ENCODE measurements at regions not wholly inside any gene's neighbourhood (a gene's known extent, or its start where the extent isn't known, plus 50 kb on each side); places are given as distances from the start of the nearest gene placed in this dataset.

DNA sequence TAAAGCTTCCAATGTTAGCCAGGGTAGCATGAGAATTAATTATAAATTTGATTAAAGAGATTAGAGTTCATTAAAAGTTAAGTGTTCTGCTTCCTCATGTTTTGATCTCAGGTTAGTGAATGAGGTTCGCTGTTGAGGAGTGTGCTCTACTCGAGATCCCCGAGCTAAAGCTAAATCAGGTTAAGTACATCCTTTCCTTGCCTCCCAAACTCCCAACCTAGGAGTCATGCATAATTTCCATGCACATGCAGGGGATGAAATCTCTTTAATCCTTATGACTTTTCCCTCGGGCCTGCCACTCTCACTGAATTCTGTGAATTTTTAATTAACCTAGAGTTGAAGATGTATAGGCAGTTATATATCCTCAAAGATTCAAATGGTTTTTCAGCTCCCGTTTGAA, 156.1 kb upstream of the NCK2 start:
- Mint-ChIP-seq H3K27me3 (no peaks in the 10 kb centered on the region), H3K9me3 (ENCODE audit: low read depth) (peaks cover 11% of the 10 kb centered on the region), H3K4me3 (no peak overlapping the region), H3K27ac (no peak overlapping the region), H3K36me3 (peaks cover 10% of the 10 kb centered on the region), H3K4me1 (peaks cover 9% of the 10 kb centered on the region)
- DNase-seq (no peak), ATAC-seq (no peak)
- CTCF ChIA-PET = no interaction called here

DNA sequence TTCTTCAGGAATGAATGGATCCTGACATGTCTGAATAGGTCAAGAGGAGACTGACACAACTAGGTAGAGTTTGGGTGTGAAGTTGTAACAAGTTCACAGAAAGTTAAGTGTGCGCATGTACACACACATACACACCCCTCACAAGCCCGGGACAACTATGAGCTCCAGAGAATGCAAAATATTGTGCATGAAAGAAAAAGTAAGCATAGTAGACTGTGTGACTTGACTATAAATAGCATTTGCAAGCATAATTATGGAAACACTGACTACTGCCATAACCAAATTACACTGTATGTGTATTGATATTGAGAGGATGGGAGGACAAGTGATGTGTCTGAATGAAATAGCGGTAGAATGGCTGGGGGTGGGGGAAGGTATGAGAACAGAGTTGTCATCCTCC, 157.1 kb upstream of the NCK2 start:
- H3K27me3 Mint-ChIP-seq = no peaks in the 10 kb centered on the region
- ATAC-seq = no peak
- no peak overlapping the region for H3K27ac Mint-ChIP-seq
- H3K36me3 Mint-ChIP-seq = peaks cover 10% of the 10 kb centered on the region
- H3K4me3 Mint-ChIP-seq = no peak overlapping the region
- CTCF ChIA-PET = no interaction called here
- no peak for DNase-seq
- H3K4me1 Mint-ChIP-seq = peaks cover 9% of the 10 kb centered on the region
- peaks cover 11% of the 10 kb centered on the region for H3K9me3 Mint-ChIP-seq (ENCODE audit: low read depth)

DNA sequence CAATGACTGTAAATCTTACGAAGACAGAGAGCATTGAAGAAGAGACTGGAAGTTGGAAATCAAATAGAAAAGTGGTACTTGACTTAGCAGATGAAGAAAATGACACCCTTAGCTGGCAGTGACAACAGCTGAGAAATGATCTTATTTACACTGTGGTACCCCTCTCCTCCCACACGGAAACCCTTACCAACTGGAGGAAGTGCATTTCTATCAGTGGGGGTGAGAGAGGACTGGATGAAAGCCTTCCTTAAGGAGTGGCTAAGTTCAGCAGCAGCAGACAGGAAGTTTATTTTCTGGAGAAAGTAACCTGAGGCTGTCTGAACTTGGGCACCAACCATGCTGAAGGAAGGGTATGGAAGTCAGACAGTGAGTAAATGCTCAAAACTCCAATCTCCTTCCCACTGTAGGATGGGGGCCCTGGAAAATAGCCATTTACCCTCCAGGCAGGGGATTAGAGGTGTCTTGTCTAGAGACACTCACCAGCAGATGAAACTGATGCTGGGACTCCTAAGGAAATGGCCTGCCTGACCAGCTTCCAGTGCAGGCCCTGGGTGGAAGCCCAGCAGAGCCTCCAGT, 160.2 kb upstream of the NCK2 start:
- ATAC-seq (no peak), DNase-seq (no peak)
- H3K9me3 Mint-ChIP-seq (ENCODE audit: low read depth) = peaks cover 8% of the 10 kb centered on the region
- CTCF ChIA-PET = no interaction called here
- H3K4me1 Mint-ChIP-seq = peaks cover 6% of the 10 kb centered on the region
- H3K27me3 Mint-ChIP-seq = no peaks in the 10 kb centered on the region
- H3K4me3 Mint-ChIP-seq = no peak overlapping the region
- H3K36me3 Mint-ChIP-seq = peaks cover 9% of the 10 kb centered on the region
- no peak overlapping the region for H3K27ac Mint-ChIP-seq

DNA sequence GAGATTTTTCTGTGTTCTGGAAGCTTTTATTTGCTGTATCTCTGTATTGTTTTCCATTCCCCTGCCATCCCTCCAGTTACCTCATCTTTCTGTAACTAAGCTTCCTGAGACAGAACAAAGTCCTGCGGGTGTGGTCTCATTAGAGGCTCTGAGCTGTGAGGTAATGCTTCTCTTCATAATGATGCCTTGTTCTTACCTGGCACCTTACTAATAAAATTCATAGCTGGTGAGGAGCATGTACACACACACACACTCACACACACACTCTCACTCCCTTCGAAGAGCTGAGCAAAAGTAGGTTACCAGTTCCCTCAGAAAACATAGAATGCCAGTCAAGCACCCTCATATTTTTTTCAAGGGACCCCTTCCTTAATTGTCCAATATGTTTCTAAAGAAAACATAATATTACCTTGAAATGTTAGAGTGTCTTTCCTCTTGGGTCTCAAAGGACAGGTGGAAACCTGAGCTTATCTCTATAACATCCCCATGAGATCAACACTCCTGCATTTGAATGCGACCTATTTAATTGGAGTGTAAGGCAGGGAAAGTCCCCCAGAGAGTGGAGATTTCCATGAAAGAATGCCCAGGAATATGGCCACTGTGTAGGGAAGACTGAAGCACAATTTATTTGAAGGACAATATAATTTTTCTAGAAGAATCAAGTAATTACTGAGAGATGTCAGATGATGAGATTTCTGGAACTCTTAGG, 161.6 kb upstream of the NCK2 start:
- ATAC-seq (no peak), DNase-seq (no peak)
- H3K4me3 Mint-ChIP-seq = no peak overlapping the region
- H3K27me3 Mint-ChIP-seq = no peaks in the 10 kb centered on the region
- peaks cover 5% of the 10 kb centered on the region for H3K9me3 Mint-ChIP-seq (ENCODE audit: low read depth)
- peaks cover 6% of the 10 kb centered on the region for H3K4me1 Mint-ChIP-seq
- CTCF ChIA-PET = interaction anchor here (1.3 kb wide), 1 partner anchor 9 kb away, joined by 3 read pairs; no protein-coding TSS in a partner anchor
- no peak overlapping the region for H3K27ac Mint-ChIP-seq
- peaks cover 2% of the 10 kb centered on the region for H3K36me3 Mint-ChIP-seq

DNA sequence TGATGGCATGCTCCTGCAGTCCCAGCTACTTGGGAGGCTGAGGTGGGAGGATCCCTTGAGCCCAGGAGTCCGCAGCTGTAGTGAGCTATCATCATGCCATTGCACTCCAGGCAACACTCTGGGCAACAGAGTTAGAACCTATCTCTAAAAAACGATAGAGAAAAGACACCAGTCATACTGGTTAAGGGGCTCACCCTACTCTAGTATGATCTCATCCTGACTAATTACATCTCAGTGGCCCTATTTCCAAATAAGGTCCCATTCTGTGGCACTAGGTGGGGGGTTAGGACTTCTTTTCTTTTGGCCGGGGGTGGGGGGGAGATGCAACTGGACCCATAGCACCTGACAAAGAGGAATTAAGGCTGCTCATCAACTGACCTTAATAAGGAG, 163.2 kb upstream of the NCK2 start:
- Mint-ChIP-seq H3K27me3 (no peaks in the 10 kb centered on the region), H3K4me1 (peaks cover 10% of the 10 kb centered on the region), H3K36me3 (no peaks in the 10 kb centered on the region), H3K4me3 (no peak overlapping the region), H3K27ac (no peak overlapping the region), H3K9me3 (ENCODE audit: low read depth) (no peaks in the 10 kb centered on the region)
- CTCF ChIA-PET = no interaction called here
- ATAC-seq = no peak
- DNase-seq = no peak

DNA sequence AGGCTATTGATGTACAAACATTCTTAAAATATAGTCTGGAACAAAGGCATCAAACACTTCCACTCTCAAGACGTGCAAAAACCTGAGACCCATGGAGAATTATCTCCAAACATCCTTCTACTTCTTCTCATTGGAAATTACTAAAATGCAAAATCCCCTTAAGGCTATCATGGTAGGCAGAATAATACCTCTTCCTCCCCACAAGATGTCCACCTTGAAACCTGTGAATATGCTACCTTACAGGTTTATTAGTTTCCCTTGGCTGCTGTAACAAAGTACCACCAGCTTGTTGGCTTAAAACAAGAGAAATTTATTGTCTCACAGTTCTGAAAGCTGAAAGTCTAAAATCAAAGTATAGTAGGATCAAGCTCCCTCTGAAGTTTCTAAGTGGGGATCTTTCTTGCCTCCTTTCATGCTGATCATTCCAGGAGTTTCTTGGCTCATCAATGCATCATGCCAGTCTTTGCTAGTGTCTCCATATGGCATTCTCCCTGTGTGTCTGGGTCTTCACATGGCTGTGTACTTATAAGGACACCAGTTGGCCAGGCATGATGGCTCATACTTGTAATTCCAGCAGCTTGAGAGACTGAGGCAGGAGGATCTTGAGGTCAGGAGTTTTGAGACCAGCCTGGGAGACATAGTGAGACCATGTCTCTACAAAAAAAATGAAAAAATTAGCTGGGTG, 163.7 kb upstream of the NCK2 start:
- peaks cover 14% of the 10 kb centered on the region for H3K4me1 Mint-ChIP-seq
- CTCF ChIA-PET = no interaction called here
- no peak for ATAC-seq

DNA sequence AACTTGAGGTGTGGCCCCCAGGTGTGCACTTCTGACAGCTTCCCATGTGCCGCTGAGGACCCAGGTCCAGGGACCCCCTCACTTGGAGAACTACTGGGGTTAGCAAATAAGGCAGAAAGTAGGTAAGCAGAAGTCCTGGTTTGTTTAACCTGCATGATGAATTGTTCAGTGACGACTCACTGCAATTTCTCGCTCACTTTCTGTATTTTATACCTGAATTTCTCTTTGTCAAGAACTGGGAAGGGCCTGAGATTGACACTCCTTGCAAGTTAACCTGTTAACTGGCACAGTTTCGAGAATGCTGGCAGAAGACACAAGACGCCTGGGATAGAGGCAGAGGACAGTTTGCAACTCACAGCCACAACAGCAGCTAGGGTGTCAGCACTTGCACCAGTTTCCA, 164.5 kb upstream of the NCK2 start:
- Mint-ChIP-seq H3K27ac (no peak overlapping the region), H3K4me1 (peaks cover 19% of the 10 kb centered on the region), H3K4me3 (no peak overlapping the region), H3K36me3 (no peaks in the 10 kb centered on the region), H3K27me3 (no peaks in the 10 kb centered on the region), H3K9me3 (ENCODE audit: low read depth) (no peaks in the 10 kb centered on the region)
- CTCF ChIA-PET = no interaction called here
- DNase-seq = no peak
- ATAC-seq = no peak

More for the DNA sequence above, 163.7 kb upstream of the NCK2 start:
- Mint-ChIP-seq H3K36me3 (no peaks in the 10 kb centered on the region), H3K4me3 (no peak overlapping the region), H3K9me3 (ENCODE audit: low read depth) (no peaks in the 10 kb centered on the region), H3K27me3 (no peaks in the 10 kb centered on the region), H3K27ac (no peak overlapping the region)
- DNase-seq = no peak

DNA sequence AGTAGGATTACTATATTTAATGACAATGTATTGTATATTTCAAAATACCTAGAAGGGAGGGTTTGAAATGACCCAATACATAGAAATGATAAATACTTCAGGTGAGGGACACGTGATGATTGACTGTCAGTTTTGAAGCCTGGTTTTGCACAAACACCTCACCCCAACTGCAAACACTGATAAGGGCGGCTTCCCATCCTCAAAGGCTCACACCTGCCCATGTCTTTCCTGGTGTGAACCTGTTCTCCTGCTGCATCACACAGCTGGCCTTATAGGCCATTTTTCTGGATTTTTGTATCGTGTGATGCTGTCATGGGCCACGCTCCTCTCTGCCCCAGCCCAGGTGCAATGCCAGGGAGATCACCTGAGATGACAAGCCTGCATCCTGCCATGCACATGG, 166.5 kb upstream of the NCK2 start:
- Mint-ChIP-seq H3K9me3 (ENCODE audit: low read depth) (no peaks in the 10 kb centered on the region), H3K27me3 (no peaks in the 10 kb centered on the region), H3K4me1 (peaks cover 15% of the 10 kb centered on the region), H3K27ac (no peak overlapping the region), H3K36me3 (no peaks in the 10 kb centered on the region), H3K4me3 (no peak overlapping the region)
- CTCF ChIA-PET = interaction anchor here (1.1 to 1.9 kb wide), 3 partner anchors 177 to 527 kb away, joined by 3 to 12 read pairs (median 3); no protein-coding TSS in a partner anchor
- no peak for DNase-seq
- ATAC-seq = no peak

DNA sequence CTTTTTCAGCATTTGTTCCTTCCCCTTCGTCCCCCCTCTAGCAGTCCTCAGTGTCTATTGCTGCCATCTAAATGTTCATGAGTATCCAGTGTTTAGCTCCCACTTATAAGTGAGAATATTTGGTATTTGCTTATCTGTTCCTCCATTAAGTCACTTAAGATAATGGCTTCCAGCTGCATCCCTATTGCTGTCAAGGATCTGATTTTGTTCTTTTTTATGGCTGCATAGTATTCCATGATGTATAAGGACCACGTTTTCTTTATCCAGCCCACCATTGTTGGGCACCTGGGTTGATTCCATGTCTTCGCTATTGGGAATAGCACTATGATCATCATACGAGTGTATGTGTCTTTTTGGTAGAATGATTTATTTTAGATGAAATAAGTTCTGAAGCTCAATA, 166.9 kb upstream of the NCK2 start:
- no peak overlapping the region for H3K4me3 Mint-ChIP-seq
- ATAC-seq = no peak
- no peaks in the 10 kb centered on the region for H3K36me3 Mint-ChIP-seq
- no peak overlapping the region for H3K27ac Mint-ChIP-seq
- peaks cover 19% of the 10 kb centered on the region for H3K4me1 Mint-ChIP-seq
- no peaks in the 10 kb centered on the region for H3K9me3 Mint-ChIP-seq (ENCODE audit: low read depth)
- H3K27me3 Mint-ChIP-seq = no peaks in the 10 kb centered on the region
- no peak for DNase-seq
- CTCF ChIA-PET = interaction anchor here (1.1 to 1.9 kb wide), 6 partner anchors 177 to 527 kb away, joined by 3 to 13 read pairs (median 4); no protein-coding TSS in a partner anchor

DNA sequence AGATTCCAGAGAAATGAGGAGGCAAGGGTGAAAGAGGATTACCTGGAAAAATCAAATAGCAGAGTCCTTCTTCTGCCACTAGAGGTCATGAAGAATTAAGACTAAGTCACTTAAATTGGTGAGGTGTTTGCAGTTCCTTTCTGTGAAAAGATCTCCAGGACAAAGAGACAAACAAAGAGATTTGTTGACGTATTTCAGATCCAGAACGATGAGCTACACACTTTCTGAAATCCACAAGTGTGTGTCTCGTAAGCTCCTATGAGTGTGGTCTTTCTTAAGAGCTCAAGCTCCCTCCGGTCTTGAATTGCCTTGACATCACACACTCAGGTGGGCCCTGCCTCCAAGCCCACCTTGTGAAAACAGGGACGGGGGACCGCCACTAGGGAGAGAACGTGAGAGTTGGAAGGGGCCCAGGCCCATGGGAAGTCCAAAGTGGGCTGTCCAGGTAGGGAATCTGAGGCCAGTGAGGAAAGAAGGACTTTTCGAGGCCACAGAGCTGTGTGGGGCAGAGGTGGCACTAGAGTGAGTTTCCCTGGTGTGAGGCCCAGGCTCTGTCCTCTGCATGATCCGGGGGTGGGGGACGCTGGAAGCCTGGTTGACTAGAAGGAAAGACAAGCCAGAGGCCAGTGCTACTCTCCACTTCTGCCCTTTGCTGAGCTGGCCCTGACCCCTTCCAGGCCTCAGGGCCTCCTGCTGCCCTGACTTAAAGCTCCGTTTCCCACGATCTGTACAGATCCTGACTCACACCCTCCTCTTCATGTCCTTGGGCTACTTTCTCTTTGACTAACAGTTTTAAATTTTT, 168.1 kb upstream of the NCK2 start:
- no peaks in the 10 kb centered on the region for H3K27me3 Mint-ChIP-seq
- H3K36me3 Mint-ChIP-seq = no peaks in the 10 kb centered on the region
- H3K4me3 Mint-ChIP-seq = no peak overlapping the region
- H3K9me3 Mint-ChIP-seq (ENCODE audit: low read depth) = no peaks in the 10 kb centered on the region
- ATAC-seq (no peak), DNase-seq (no peak)
- peaks cover 26% of the 10 kb centered on the region for H3K4me1 Mint-ChIP-seq
- H3K27ac Mint-ChIP-seq = peak overlapping the region; percentile 37
- CTCF ChIA-PET = interaction anchor here (0.6 to 1.7 kb wide), 14 partner anchors 133 to 528 kb away, joined by 3 to 13 read pairs (median 4); no protein-coding TSS in a partner anchor

DNA sequence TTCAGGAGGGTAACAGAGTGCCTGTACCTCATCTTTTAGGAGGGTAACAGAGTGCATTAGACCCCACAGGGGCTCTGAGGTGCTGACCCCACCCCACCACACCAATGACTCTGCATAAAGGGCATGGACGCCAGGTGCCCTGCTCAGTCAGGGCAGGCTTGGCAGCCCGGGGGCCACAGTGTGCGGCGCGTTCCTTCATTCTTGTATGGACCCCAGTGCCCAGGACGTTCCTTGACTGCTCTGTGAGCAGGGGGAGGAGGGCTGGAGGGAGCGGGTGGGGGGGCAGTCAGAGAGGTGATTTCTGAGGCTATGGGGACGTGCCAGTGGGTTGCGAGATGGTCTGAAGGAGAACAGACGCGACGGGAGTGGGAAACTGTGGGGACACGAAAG, 168.7 kb upstream of the NCK2 start:
- peaks cover 31% of the 10 kb centered on the region for H3K4me1 Mint-ChIP-seq
- H3K27ac Mint-ChIP-seq = no peak overlapping the region
- CTCF ChIA-PET = interaction anchor here (0.7 to 1.7 kb wide), 9 partner anchors 155 to 518 kb away, joined by 3 to 13 read pairs (median 5); no protein-coding TSS in a partner anchor
- no peaks in the 10 kb centered on the region for H3K36me3 Mint-ChIP-seq
- H3K9me3 Mint-ChIP-seq (ENCODE audit: low read depth) = no peaks in the 10 kb centered on the region
- DNase-seq (no peak), ATAC-seq (no peak)
- peaks cover 3% of the 10 kb centered on the region for H3K27me3 Mint-ChIP-seq
- no peak overlapping the region for H3K4me3 Mint-ChIP-seq

DNA sequence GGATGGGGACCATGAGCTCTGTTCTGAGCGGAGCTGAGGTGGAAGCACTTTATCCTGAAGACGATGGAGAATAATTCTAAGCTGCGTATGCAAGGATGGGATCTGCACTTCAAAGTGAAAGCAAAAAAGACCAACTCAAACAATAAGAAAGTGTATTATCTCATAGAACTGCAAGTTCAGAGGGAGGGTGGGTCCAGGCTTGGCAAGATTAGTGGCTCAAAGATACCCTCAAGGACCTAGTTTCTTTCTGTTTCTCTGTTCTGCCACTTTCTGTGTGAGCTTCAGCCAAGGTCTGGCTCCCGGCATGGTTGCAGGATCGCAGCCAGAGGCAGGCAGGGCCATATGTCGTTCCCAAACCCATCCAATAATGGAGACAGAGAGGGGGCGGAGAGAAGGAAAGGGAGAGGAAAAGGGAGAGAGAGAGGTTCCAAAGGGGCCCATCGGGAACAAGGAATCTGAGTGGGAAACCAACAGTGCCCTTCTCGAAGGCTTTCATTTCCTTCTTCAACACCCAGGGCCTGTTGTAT, 169.2 kb upstream of the NCK2 start:
- H3K9me3 Mint-ChIP-seq (ENCODE audit: low read depth) = no peaks in the 10 kb centered on the region

DNA sequence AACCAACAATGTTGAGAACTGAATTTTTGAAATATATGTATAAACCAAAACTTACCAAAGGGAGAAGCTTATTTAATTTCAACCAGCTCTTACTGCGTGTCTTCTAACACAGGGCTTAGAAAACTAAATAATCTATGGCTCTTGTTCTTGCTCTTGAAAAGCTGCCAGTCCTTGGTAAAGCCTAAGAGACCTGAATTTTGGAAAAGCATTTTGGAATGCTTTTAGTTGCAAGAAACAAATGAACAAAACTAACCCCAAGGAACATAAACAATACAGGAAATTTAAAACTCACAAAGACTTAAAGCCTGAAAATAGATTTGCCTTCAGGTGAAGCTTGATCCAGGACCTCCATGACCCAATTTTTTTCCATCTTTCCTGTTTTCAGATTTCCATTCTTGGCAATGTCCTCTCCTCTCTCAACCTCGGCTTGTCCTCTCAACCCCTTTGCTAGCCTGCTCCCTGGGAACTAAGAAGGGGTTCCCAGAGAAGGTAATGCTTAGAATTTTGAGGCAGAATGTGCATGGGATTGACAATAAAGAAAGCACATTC, 169.8 kb upstream of the NCK2 start:
- Mint-ChIP-seq H3K4me3 (no peak overlapping the region), H3K9me3 (ENCODE audit: low read depth) (no peaks in the 10 kb centered on the region), H3K27ac (no peak overlapping the region), H3K4me1 (peaks cover 33% of the 10 kb centered on the region), H3K36me3 (no peaks in the 10 kb centered on the region), H3K27me3 (peaks cover 14% of the 10 kb centered on the region)
- DNase-seq (no peak), ATAC-seq (no peak)
- CTCF ChIA-PET = interaction anchor here (0.6 to 2.1 kb wide), 7 partner anchors 8 to 1007 kb away, joined by 3 to 7 read pairs (median 3); no protein-coding TSS in a partner anchor

More for the DNA sequence above, 169.2 kb upstream of the NCK2 start:
- Mint-ChIP-seq H3K4me3 (no peak overlapping the region), H3K4me1 (peaks cover 33% of the 10 kb centered on the region), H3K36me3 (no peaks in the 10 kb centered on the region), H3K27me3 (peaks cover 7% of the 10 kb centered on the region), H3K27ac (no peak overlapping the region)
- no peak for ATAC-seq
- no peak for DNase-seq
- CTCF ChIA-PET = interaction anchor here (0.8 to 2.1 kb wide), 4 partner anchors 161 to 228 kb away, joined by 3 to 7 read pairs (median 4); no protein-coding TSS in a partner anchor
